ENCODE measurements at regions not wholly inside any gene's neighbourhood (a gene's known extent, or its start where the extent isn't known, plus 50 kb on each side); places are given as distances from the start of the nearest gene placed in this dataset.

DNA sequence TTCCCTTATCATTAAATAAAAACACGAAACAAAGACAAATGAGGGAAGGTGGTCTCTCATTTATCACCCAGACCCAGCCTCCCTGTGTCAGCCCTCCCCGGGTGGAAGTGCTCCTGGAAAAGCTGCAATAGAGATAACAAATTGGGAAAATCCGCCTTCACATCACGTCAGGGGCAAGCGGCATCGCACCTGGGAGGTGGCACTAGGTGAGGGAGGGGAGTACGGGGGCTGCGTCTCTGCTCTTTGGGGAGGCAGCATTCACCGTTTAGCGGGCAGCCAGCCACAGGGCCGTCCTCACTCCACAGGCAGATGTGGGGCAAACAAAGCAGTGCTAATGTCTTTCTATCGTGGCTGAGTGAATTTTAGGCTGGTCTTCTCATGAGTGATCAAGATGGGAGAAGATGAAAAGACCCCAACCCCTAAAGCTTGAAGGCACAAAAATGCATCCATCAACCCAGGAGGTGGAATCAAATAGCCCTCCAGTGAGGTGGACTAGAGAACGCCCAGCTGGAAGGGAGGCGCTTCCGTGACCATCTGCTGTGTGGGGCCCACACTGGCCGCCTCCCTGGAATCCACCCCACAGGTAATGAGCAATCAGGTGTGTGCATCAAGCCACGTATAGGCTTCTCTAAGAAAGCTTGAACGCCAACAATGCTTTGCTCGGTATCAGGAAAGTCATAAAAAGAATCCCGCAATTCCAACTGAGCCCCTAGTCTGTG, 629.5 kb downstream of the BRD1 start:
- TF ChIP-seq EZH2 (IDR thresholded peaks at IDR 0.05; ENCODE audit: low read depth, unreplicated experiment) (no peak), CTCF (conservative IDR thresholded peaks at IDR 0.05; ENCODE audit: low read depth in 2 of 2) (no peak), CREB1 (CRISPR knock-in tag; IDR thresholded peaks at IDR 0.05; ENCODE audit: low read depth) (no peak), ETS1 (IDR thresholded peaks at IDR 0.05) (no peak), NANOG (IDR thresholded peaks at IDR 0.05; ENCODE audit: borderline replicate concordance) (no peak), ZNF114 (CRISPR knock-in tag; IDR thresholded peaks at IDR 0.05) (no peak), ZNF331 (CRISPR knock-in tag; IDR thresholded peaks at IDR 0.05; ENCODE audit: low read depth) (no peak), POLR2AphosphoS5 (IDR thresholded peaks at IDR 0.05; ENCODE audit: low read depth) (no peak), STAT1 (IDR thresholded peaks at IDR 0.05; ENCODE audit: unreplicated experiment) (no peak), EZH2phosphoT487 (IDR thresholded peaks at IDR 0.05; ENCODE audit: unreplicated experiment) (no peak), JUNB (IDR thresholded peaks at IDR 0.05; ENCODE audit: unreplicated experiment) (no peak)
- TF ChIP-seq, protein P1, sequence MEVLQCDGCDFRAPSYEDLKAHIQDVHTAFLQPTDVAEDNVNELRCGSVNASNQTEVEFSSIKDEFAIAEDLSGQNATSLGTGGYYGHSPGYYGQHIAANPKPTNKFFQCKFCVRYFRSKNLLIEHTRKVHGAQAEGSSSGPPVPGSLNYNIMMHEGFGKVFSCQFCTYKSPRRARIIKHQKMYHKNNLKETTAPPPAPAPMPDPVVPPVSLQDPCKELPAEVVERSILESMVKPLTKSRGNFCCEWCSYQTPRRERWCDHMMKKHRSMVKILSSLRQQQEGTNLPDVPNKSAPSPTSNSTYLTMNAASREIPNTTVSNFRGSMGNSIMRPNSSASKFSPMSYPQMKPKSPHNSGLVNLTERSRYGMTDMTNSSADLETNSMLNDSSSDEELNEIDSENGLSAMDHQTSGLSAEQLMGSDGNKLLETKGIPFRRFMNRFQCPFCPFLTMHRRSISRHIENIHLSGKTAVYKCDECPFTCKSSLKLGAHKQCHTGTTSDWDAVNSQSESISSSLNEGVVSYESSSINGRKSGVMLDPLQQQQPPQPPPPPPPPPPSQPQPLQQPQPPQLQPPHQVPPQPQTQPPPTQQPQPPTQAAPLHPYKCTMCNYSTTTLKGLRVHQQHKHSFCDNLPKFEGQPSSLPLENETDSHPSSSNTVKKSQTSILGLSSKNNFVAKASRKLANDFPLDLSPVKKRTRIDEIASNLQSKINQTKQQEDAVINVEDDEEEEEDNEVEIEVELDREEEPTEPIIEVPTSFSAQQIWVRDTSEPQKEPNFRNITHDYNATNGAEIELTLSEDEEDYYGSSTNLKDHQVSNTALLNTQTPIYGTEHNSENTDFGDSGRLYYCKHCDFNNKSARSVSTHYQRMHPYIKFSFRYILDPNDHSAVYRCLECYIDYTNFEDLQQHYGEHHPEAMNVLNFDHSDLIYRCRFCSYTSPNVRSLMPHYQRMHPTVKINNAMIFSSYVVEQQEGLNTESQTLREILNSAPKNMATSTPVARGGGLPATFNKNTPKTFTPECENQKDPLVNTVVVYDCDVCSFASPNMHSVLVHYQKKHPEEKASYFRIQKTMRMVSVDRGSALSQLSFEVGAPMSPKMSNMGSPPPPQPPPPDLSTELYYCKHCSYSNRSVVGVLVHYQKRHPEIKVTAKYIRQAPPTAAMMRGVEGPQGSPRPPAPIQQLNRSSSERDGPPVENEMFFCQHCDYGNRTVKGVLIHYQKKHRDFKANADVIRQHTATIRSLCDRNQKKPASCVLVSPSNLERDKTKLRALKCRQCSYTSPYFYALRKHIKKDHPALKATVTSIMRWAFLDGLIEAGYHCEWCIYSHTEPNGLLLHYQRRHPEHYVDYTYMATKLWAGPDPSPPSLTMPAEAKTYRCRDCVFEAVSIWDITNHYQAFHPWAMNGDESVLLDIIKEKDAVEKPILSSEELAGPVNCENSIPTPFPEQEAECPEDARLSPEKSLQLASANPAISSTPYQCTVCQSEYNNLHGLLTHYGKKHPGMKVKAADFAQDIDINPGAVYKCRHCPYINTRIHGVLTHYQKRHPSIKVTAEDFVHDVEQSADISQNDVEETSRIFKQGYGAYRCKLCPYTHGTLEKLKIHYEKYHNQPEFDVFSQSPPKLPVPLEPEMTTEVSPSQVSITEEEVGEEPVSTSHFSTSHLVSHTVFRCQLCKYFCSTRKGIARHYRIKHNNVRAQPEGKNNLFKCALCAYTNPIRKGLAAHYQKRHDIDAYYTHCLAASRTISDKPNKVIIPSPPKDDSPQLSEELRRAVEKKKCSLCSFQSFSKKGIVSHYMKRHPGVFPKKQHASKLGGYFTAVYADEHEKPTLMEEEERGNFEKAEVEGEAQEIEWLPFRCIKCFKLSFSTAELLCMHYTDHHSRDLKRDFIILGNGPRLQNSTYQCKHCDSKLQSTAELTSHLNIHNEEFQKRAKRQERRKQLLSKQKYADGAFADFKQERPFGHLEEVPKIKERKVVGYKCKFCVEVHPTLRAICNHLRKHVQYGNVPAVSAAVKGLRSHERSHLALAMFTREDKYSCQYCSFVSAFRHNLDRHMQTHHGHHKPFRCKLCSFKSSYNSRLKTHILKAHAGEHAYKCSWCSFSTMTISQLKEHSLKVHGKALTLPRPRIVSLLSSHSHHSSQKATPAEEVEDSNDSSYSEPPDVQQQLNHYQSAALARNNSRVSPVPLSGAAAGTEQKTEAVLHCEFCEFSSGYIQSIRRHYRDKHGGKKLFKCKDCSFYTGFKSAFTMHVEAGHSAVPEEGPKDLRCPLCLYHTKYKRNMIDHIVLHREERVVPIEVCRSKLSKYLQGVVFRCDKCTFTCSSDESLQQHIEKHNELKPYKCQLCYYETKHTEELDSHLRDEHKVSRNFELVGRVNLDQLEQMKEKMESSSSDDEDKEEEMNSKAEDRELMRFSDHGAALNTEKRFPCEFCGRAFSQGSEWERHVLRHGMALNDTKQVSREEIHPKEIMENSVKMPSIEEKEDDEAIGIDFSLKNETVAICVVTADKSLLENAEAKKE (CRISPR knock-in tag; IDR thresholded peaks at IDR 0.05), result no peak
- TF ChIP-seq, protein P2, sequence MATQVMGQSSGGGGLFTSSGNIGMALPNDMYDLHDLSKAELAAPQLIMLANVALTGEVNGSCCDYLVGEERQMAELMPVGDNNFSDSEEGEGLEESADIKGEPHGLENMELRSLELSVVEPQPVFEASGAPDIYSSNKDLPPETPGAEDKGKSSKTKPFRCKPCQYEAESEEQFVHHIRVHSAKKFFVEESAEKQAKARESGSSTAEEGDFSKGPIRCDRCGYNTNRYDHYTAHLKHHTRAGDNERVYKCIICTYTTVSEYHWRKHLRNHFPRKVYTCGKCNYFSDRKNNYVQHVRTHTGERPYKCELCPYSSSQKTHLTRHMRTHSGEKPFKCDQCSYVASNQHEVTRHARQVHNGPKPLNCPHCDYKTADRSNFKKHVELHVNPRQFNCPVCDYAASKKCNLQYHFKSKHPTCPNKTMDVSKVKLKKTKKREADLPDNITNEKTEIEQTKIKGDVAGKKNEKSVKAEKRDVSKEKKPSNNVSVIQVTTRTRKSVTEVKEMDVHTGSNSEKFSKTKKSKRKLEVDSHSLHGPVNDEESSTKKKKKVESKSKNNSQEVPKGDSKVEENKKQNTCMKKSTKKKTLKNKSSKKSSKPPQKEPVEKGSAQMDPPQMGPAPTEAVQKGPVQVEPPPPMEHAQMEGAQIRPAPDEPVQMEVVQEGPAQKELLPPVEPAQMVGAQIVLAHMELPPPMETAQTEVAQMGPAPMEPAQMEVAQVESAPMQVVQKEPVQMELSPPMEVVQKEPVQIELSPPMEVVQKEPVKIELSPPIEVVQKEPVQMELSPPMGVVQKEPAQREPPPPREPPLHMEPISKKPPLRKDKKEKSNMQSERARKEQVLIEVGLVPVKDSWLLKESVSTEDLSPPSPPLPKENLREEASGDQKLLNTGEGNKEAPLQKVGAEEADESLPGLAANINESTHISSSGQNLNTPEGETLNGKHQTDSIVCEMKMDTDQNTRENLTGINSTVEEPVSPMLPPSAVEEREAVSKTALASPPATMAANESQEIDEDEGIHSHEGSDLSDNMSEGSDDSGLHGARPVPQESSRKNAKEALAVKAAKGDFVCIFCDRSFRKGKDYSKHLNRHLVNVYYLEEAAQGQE (IDR thresholded peaks at IDR 0.05; ENCODE audit: unreplicated experiment), result no peak
- Histone ChIP-seq H3K27ac (ENCODE audit: low read depth) (no peak overlapping the region), H4K20me1 (replicated peaks; ENCODE audit: insufficient read depth) (no peaks in the 10 kb centered on the region), H3K4me1 (ENCODE audit: insufficient read depth) (no peaks in the 10 kb centered on the region), H3K4me2 (no peak overlapping the region), H2AFZ (no peak overlapping the region), H3K36me3 (ENCODE audit: insufficient read depth) (no peaks in the 10 kb centered on the region), H3K79me2 (replicated peaks; ENCODE audit: insufficient read depth) (no peaks in the 10 kb centered on the region), H3F3A (replicated peaks; ENCODE audit: low read depth) (no peaks in the 10 kb centered on the region), H3K9me2 (ENCODE audit: insufficient read depth) (no peaks in the 10 kb centered on the region), H3K27me3 (ENCODE audit: insufficient read depth) (no peaks in the 10 kb centered on the region), H3K4me3 (no peak overlapping the region)
- no peaks in the 10 kb centered on the region for H3K9me3 Mint-ChIP-seq
- 0 out of 3 replicates have a peak overlapping the region, but pooled peaks have one; percentile 15 for H3K4me3 Mint-ChIP-seq
- peak; percentile 13; the same call in 2 of the 3 replicates for ATAC-seq
- no peak overlapping the region for H3K27ac Mint-ChIP-seq
- H3K4me1 Mint-ChIP-seq, result peaks cover 21% of the 10 kb centered on the region
- no peak for DNase-seq (ENCODE audit: low spot score)
- peaks cover 14% of the 10 kb centered on the region for H3K27me3 Mint-ChIP-seq (ENCODE audit: insufficient read depth, low read depth, poor library complexity)
- H3K36me3 Mint-ChIP-seq (ENCODE audit: low read depth), result no peaks in the 10 kb centered on the region

All from GM23338 (cell line).